Peyer's patch (tissue), 4 donors: ENCODE measurements at regions not wholly inside any gene's neighbourhood (a gene's known extent, or its start where the extent isn't known, plus 50 kb on each side); places are given as distances from the start of the nearest gene placed in this dataset.

ENCODE experiments used
- DNase-seq, 3 donors: peaks; one replicate each; pipeline ENCODE4 v3.0.0-alpha.2; 2017 to 2019
- H3K27ac ChIP-seq, 4 donors: fragments of 200-600 bp; sonication (generic); one replicate each; pipeline ENCODE4 v1.5.1; 2016 to 2019
- H3K27me3 ChIP-seq, 2 donors: fragments of 200-600 bp; sonication (generic); one replicate each; pipeline ENCODE4 v1.5.1; 2019
- H3K36me3 ChIP-seq, 3 donors: fragments of 200-600 bp; sonication (generic); one replicate each; pipeline ENCODE4 v1.5.1; 2016 to 2019
- H3K4me1 ChIP-seq, 4 donors: fragments of 200-600 bp; sonication (generic); one replicate each; pipeline ENCODE4 v1.5.1; 2016 to 2019
- H3K4me3 ChIP-seq, 4 donors: fragments of 200-600 bp; sonication (generic); 1 replicate in 3 of 4; 2 replicates in 1 of 4; pipeline ENCODE4 v1.5.1; 2016 to 2019; ENCODE audit warnings: mild to moderate bottlenecking in 1 of 4
- H3K9me3 ChIP-seq, 4 donors: fragments of 200-600 bp; sonication (generic); one replicate each; pipeline ENCODE4 v1.5.1; 2016 to 2019; ENCODE audit warnings: mild to moderate bottlenecking in 1 of 4
- CTCF ChIP-seq, 6 experiments: fragments of 450-650 bp in 4 of 6; fragments of 200-600 bp in 2 of 6; sonication (generic) in 1 of 6; IDR thresholded peaks; one replicate each; pipeline ENCODE4 v1.5.1; 2017 to 2019; ENCODE audit warnings: antibody characterized with exemption in 6 of 6, mild to moderate bottlenecking in 3 of 6, moderate library complexity in 1 of 6
- POLR2A ChIP-seq, 2 donors: fragments of 450-650 bp; IDR thresholded peaks; one replicate each; pipeline ENCODE4 v1.5.1; 2017; ENCODE audit warnings: antibody characterized with exemption in 2 of 2, mild to moderate bottlenecking in 2 of 2, moderate library complexity in 2 of 2

GRCh38 chrX:43560247-43560946 lies 95.7 kb upstream of the MAOA start:
- no peaks in the 10 kb centered on the region for H3K9me3 ChIP-seq
- TF ChIP-seq CTCF (IDR thresholded peaks at IDR 0.05): no peak
- TF ChIP-seq POLR2A (IDR thresholded peaks at IDR 0.05): no peak
- H3K27ac ChIP-seq: peak overlapping the region in 2 of 4 donors; percentile 26 to 50
- no peaks in the 10 kb centered on the region for H3K36me3 ChIP-seq
- no peaks in the 10 kb centered on the region for H3K27me3 ChIP-seq
- DNase-seq: peak in 1 of 3 donors; percentile 46
- H3K4me1 ChIP-seq: no peaks in the 10 kb centered on the region
- H3K4me3 ChIP-seq: no peak overlapping the region

- H3K4me3 ChIP-seq: no peak overlapping the region
- H3K27ac ChIP-seq: no peak overlapping the region
- no peaks in the 10 kb centered on the region for H3K9me3 ChIP-seq
- no peak for DNase-seq
- H3K4me1 ChIP-seq: no peaks in the 10 kb centered on the region
- no peaks in the 10 kb centered on the region for H3K27me3 ChIP-seq
- TF ChIP-seq CTCF (IDR thresholded peaks at IDR 0.05) (no peak), POLR2A (IDR thresholded peaks at IDR 0.05) (no peak)
- no peaks in the 10 kb centered on the region for H3K36me3 ChIP-seq
Observed at GRCh38 chrX:43562372-43562771, 93.7 kb upstream of the MAOA start.

- no peaks in the 10 kb centered on the region for H3K4me1 ChIP-seq
- TF ChIP-seq CTCF (IDR thresholded peaks at IDR 0.05) (no peak), POLR2A (IDR thresholded peaks at IDR 0.05) (no peak)
Observed at GRCh38 chrX:43564953-43565352, 91.1 kb upstream of the MAOA start.

GRCh38 chrX:43566170-43566569 lies 89.9 kb upstream of the MAOA start:
- no peak overlapping the region for H3K4me3 ChIP-seq

More at GRCh38 chrX:43564953-43565352, 91.1 kb upstream of the MAOA start:
- no peak for DNase-seq
- Histone ChIP-seq H3K27me3 (no peaks in the 10 kb centered on the region), H3K27ac (no peak overlapping the region), H3K4me3 (no peak overlapping the region), H3K9me3 (no peaks in the 10 kb centered on the region), H3K36me3 (no peaks in the 10 kb centered on the region)

GRCh38 chrX:43573441-43574015 lies 82.6 kb upstream of the MAOA start:
- no peak for DNase-seq
- no peaks in the 10 kb centered on the region for H3K4me1 ChIP-seq
- no peaks in the 10 kb centered on the region for H3K9me3 ChIP-seq
- H3K36me3 ChIP-seq: no peaks in the 10 kb centered on the region
- no peak overlapping the region for H3K27ac ChIP-seq
- TF ChIP-seq CTCF (IDR thresholded peaks at IDR 0.05) (no peak), POLR2A (IDR thresholded peaks at IDR 0.05) (no peak)
- no peaks in the 10 kb centered on the region for H3K27me3 ChIP-seq
- H3K4me3 ChIP-seq: no peak overlapping the region

More at GRCh38 chrX:43566170-43566569, 89.9 kb upstream of the MAOA start:
- Histone ChIP-seq H3K36me3 (no peaks in the 10 kb centered on the region), H3K9me3 (no peaks in the 10 kb centered on the region), H3K27ac (no peak overlapping the region), H3K27me3 (no peaks in the 10 kb centered on the region), H3K4me1 (no peaks in the 10 kb centered on the region)
- DNase-seq: no peak
- TF ChIP-seq CTCF (IDR thresholded peaks at IDR 0.05) (no peak), POLR2A (IDR thresholded peaks at IDR 0.05) (no peak)
